ENCODE measurements at regions not wholly inside any gene's neighbourhood (a gene's known extent, or its start where the extent isn't known, plus 50 kb on each side); places are given as distances from the start of the nearest gene placed in this dataset.

DNA sequence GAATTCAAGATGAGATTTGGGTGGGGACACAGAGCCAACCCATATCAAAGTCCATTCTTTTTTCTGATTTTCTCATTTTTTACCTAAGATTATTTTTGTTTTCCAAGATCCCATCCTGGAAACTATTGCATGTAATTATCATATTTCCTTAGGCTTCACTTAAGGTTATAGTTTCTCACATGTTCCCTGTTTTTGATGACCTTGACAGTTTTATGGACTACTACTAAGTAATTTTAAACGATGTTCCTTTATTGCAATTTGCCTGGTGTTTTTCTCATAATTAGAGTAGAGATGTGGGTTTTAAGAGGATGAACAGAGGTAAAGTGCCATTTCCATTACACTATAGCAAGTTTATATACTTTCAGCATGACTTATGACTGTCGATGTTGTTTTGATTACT, 795.1 kb downstream of the FAT4 start:
- TF ChIP-seq CTCF (IDR thresholded peaks at IDR 0.05): no peak
- no peak for TF ChIP-seq ZFX (IDR thresholded peaks at IDR 0.05; ENCODE audit: borderline replicate concordance)

Measured in 22Rv1 (cell line).